Activated CD4-positive, alpha-beta T cell treated with anti-CD3 and anti-CD28 coated beads for 36 hours (primary cell): ENCODE measurements at regions not wholly inside any gene's neighbourhood (a gene's known extent, or its start where the extent isn't known, plus 50 kb on each side); places are given as distances from the start of the nearest gene placed in this dataset.

Source experiments
- ATAC-seq: fragments of 200-7000 bp; cut with Tn5 transposase; one replicate; pipeline ENCODE4 v1.10.0; 2021; ENCODE audit warnings: mild to moderate bottlenecking, moderate library complexity
- CTCF ChIA-PET: fragments of 350-600 bp; sonication (Branson Sonifier 250); formaldehyde crosslinking; loops from one replicate; lab custom pipeline; 2021; ENCODE audit warnings: antibody characterized with exemption; lab: Charles Lee
- POLR2A ChIA-PET: fragments of 350-600 bp; sonication (Branson Sonifier 250); formaldehyde crosslinking; loops from one replicate; lab custom pipeline; 2021; ENCODE audit warnings: antibody characterized with exemption, inconsistent platforms; lab: Charles Lee
- DNase-seq: peaks from one replicate; pipeline ENCODE4 v3.0.0-alpha.2; 2020
- H3K27ac Mint-ChIP-seq: one replicate; pipeline ENCODE4 v1.8.0; 2021; ENCODE audit warnings: mixed read lengths
- H3K27me3 Mint-ChIP-seq: one replicate; pipeline ENCODE4 v1.8.0; 2021; ENCODE audit warnings: mixed read lengths
- H3K36me3 Mint-ChIP-seq: one replicate; pipeline ENCODE4 v1.8.0; 2021; ENCODE audit warnings: low read depth, mixed read lengths
- H3K4me1 Mint-ChIP-seq: one replicate; pipeline ENCODE4 v1.8.0; 2021; ENCODE audit warnings: mixed read lengths
- H3K4me3 Mint-ChIP-seq: one replicate; pipeline ENCODE4 v1.8.0; 2021; ENCODE audit warnings: mild to moderate bottlenecking, moderate library complexity, mixed read lengths
- H3K9me3 Mint-ChIP-seq: one replicate; pipeline ENCODE4 v1.8.0; 2021; ENCODE audit warnings: low read depth, mixed read lengths
- intact Hi-C, 2 experiments: fragments of 100-400 bp; cut with DNase I in 1 of 2; cut with micrococcal nuclease in 1 of 2; formaldehyde crosslinking; loops; one replicate each; pipeline versions ENCODE4 v1.14.2 to v1.15.1; 2022 to 2024; cut with DNase I, micrococcal nuclease

DNA sequence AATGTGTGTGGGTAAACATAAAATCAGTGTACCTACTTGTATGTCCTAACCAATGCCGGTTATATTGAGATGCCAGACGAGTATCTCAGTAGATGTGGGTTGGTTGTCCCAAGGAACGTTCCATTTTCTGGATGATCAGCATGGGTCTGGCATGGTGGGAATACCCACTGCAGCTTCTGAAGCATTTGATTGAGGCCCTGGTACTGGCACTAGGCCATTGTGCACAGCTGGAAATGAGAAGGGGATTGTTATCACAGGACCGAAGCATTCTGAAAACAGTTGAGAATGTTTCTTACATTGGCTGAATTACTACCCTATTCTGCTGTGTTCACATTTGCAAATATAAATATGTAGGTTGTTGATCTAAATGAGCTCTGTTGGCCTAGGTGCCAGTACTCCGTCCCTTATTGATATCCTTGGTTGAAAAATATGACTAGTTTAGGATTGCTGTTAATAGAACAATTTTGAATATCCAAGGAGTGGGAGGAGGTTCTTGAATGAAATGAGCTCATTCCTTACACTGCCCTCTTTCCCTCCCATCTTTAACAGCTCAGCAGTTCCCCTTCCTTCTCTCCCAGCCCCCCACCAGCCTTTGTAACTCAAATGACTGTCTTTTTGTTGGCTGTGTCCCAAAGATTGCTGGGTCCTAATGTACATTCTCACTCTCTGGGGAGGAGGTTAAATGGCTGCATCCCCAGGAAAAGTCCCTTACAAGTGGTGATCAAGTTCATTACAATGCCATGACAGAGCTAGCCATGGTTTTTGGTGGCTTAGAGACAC, 293.3 kb upstream of the TPM1 start:
- Mint-ChIP-seq H3K4me3 (no peak overlapping the region), H3K4me1 (no peaks in the 10 kb centered on the region), H3K9me3 (no peaks in the 10 kb centered on the region), H3K27me3 (peaks cover 2% of the 10 kb centered on the region), H3K36me3 (no peaks in the 10 kb centered on the region), H3K27ac (no peak overlapping the region)
- CTCF ChIA-PET: interaction anchor here (1.2 kb wide), 1 partner anchor 9 kb away, joined by 3 read pairs; no protein-coding TSS in a partner anchor
- ATAC-seq: no peak
- POLR2A ChIA-PET: no interaction called here
- intact Hi-C loops: no loop called here
- no peak for DNase-seq

DNA sequence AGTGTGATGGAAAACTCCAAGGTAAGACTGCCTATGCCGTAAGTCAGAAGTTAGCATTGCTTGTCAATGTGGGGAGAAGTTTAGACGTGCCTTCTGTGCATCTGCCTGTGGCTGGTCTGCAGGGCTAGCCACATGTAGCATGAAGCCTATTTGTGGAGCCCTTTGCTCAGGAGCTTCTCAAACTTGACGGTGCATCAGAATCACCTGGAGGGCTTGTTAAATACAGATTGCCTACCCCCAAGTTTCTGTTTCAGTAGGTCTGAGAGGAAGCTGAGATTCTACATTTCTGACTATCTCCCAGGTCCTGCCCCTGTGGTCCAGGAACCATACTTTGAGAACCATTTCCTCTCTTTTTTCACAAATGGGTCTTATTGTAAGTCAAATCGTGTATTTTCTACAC, 292.1 kb upstream of the TPM1 start:
- intact Hi-C loops: no loop called here
- no peaks in the 10 kb centered on the region for H3K36me3 Mint-ChIP-seq
- no peak overlapping the region for H3K27ac Mint-ChIP-seq
- H3K9me3 Mint-ChIP-seq: no peaks in the 10 kb centered on the region
- H3K4me1 Mint-ChIP-seq: no peaks in the 10 kb centered on the region
- peaks cover 2% of the 10 kb centered on the region for H3K27me3 Mint-ChIP-seq
- ChIA-PET CTCF (interaction anchor here (0.6 to 1.9 kb wide), 3 partner anchors 8 to 340 kb away, joined by 3 to 8 read pairs (median 3); no protein-coding TSS in a partner anchor), POLR2A (interaction anchor here (0.6 kb wide), 1 partner anchor 8 kb away, joined by 3 read pairs; no protein-coding TSS in a partner anchor)
- DNase-seq: no peak
- no peak for ATAC-seq
- no peak overlapping the region for H3K4me3 Mint-ChIP-seq

DNA sequence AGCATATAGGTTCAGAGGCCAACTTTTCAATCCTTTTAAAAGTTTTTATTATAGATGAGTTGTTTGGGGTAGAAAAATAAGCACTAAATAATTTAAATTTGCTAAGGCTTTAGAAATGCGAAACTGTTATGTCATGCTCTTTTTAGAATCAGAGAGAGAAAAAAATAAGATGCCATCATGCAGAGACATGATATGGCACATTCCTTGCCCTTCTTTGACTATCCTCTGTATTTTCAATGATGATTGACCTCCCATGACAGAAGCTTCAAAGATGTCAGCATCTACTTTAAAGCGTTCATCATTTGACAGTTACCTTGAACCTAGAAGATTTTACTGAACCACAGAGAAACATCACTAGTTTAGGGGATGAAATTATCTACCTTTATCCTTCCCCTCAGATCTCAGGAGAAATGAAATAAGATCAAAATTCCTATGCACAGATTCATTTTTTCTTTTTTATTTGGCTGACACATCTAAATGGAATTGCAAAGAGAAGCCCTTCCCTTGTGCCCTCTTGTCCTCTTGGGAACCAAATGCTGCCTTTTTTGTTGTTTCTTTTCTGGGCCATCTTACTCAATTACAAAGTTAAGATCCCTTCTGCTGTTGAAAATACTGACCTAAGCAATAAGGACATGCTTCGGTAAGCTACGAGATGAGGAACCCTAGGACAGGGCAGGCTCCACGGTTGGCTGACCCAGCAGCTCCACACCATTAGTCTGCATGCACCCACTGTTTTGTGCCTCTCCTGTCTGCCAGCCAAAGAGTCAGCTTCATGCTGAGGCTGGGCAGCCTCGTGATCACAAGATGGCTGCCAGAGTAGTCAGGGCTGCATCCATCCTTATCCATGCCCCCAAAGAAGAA, 289.7 kb upstream of the TPM1 start:
- Mint-ChIP-seq H3K4me1 (no peaks in the 10 kb centered on the region), H3K9me3 (no peaks in the 10 kb centered on the region), H3K27ac (no peak overlapping the region), H3K27me3 (peaks cover 2% of the 10 kb centered on the region), H3K4me3 (no peak overlapping the region), H3K36me3 (no peaks in the 10 kb centered on the region)
- intact Hi-C loops: no loop called here
- ChIA-PET POLR2A (no interaction called here), CTCF (interaction anchor here (2.2 kb wide), 1 partner anchor 11 kb away, joined by 8 read pairs; no protein-coding TSS in a partner anchor)
- no peak for ATAC-seq
- DNase-seq: no peak

DNA sequence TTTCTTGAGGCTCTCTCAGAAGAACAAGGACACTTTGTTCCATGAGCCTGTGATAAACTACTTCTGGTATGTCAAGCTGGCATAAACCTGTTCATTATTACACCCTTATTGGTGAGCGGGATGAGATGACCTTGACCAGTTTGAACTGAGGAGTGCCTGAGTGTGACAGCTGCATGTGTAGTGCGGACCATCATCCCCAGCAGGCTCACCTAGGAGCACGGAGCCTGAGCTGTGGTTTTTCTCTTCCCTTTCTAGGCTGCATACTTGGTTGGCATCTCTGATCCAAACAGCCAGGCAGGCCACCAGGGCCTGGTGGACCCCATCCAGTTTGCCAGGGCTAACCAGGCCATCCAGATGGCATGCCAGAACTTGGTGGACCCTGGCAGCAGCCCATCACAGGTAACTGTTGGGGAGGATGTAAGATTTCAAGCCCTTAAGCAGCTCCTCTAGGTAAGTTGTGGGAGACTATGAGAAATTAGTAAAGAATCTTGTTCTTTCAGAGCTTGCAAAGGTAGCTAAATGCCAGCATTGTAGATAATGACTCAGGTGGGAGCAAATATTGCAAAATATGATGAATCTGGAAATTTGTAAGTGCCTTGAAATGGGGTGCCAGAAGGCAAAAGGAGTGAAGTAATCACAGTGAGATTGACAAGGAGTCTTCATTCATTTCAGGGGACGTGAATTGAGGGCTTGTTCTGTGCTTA, 288.9 kb upstream of the TPM1 start:
- no peak overlapping the region for H3K4me3 Mint-ChIP-seq
- DNase-seq (no peak), ATAC-seq (no peak)
- no peak overlapping the region for H3K27ac Mint-ChIP-seq
- peaks cover 2% of the 10 kb centered on the region for H3K27me3 Mint-ChIP-seq
- H3K36me3 Mint-ChIP-seq: no peaks in the 10 kb centered on the region
- ChIA-PET CTCF (interaction anchor here (2.2 kb wide), 1 partner anchor 11 kb away, joined by 8 read pairs; no protein-coding TSS in a partner anchor), POLR2A (no interaction called here)
- H3K9me3 Mint-ChIP-seq: no peaks in the 10 kb centered on the region
- no peaks in the 10 kb centered on the region for H3K4me1 Mint-ChIP-seq
- intact Hi-C loops: no loop called here

DNA sequence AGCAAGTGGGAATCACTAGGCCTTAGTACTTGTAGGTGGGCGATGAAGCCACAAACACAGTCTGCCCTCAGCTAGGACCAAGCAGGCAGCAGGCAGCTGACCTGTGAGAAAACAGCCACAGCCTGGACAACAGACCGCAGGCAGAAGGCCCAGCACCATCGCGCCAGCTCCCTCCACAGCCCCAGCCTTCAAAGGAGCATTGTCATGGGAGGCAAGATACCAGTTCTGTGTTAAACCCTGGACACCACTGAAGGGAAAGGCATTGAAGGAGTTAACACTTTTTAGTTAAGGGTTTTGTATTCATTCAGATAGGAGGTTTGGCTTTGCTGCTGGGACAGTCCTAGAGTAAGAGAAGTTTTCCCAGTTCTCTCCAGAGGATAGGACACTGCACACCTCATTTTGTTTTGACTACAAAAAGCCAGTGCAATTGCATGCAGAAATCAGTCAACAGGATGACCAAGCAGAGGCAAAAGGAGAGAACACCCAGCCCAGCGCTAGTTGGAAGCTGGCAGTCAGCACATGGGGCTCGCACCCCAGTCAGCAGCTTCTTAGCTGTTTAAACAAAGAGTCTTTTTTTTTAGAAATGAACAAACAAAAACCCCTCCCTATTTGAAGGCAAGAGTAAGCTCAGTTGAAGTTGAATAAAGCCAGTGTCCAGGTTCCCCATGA, 286.1 kb upstream of the TPM1 start:
- Mint-ChIP-seq H3K36me3 (no peaks in the 10 kb centered on the region), H3K27ac (no peak overlapping the region), H3K9me3 (no peaks in the 10 kb centered on the region), H3K4me3 (no peak overlapping the region), H3K27me3 (no peaks in the 10 kb centered on the region), H3K4me1 (no peaks in the 10 kb centered on the region)
- POLR2A ChIA-PET: no interaction called here
- CTCF ChIA-PET: interaction anchor here (0.8 to 1.5 kb wide), 2 partner anchors 14 to 922 kb away, joined by 4 read pairs; no protein-coding TSS in a partner anchor
- ATAC-seq (no peak), DNase-seq (no peak)
- intact Hi-C loops: no loop called here

DNA sequence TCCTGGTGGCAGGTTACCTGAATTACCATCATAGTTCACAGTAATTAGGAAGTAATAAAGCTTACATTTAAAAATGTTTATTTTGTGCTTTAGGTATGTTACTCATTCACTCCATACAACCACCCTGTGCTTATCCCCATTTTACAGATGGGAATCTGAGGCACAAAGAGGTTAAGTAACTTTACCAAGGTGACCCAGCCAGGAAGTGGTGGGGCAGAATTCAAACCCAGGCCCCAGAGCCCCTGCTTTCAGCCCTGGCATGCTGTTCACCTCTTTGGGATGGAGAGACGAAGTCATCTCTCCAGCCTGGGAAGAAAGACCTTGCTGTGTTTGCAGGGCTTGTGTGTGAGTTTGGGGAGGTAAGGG, 285.6 kb upstream of the TPM1 start:
- Mint-ChIP-seq H3K27ac (no peak overlapping the region), H3K4me1 (no peaks in the 10 kb centered on the region), H3K36me3 (no peaks in the 10 kb centered on the region), H3K9me3 (no peaks in the 10 kb centered on the region), H3K4me3 (no peak overlapping the region), H3K27me3 (no peaks in the 10 kb centered on the region)
- ChIA-PET CTCF (interaction anchor here (0.6 to 1.5 kb wide), 2 partner anchors 15 to 51 kb away, joined by 3 to 4 read pairs; no protein-coding TSS in a partner anchor), POLR2A (no interaction called here)
- intact Hi-C loops: no loop called here
- ATAC-seq: no peak
- DNase-seq: no peak

DNA sequence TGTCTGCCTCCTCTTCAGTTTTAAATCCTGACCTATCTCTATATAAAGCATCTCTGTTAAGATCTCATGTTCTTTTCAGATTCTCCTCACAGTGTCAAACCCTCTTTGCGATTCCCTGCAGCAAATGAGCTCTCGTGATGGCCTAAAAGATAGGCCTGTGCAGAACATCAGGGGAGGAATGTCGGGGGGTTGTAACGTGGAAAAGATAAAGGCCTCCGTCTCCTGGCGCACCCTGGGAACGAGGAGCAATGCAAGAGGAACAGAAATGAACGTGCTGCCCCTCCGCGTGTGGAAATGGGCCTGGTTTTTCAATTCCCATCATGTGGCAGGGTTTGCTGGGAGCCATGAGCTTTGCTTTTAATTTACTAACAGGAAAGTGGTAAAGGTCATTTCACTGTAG, 285.0 kb upstream of the TPM1 start:
- no peaks in the 10 kb centered on the region for H3K36me3 Mint-ChIP-seq
- H3K27me3 Mint-ChIP-seq: no peaks in the 10 kb centered on the region
- no peak overlapping the region for H3K27ac Mint-ChIP-seq
- no peaks in the 10 kb centered on the region for H3K9me3 Mint-ChIP-seq
- ChIA-PET POLR2A (no interaction called here), CTCF (interaction anchor here (0.6 to 1.5 kb wide), 2 partner anchors 15 to 50 kb away, joined by 3 to 4 read pairs; no protein-coding TSS in a partner anchor)
- no peak for DNase-seq
- no peak for ATAC-seq
- intact Hi-C loops: no loop called here
- H3K4me1 Mint-ChIP-seq: no peaks in the 10 kb centered on the region
- no peak overlapping the region for H3K4me3 Mint-ChIP-seq

DNA sequence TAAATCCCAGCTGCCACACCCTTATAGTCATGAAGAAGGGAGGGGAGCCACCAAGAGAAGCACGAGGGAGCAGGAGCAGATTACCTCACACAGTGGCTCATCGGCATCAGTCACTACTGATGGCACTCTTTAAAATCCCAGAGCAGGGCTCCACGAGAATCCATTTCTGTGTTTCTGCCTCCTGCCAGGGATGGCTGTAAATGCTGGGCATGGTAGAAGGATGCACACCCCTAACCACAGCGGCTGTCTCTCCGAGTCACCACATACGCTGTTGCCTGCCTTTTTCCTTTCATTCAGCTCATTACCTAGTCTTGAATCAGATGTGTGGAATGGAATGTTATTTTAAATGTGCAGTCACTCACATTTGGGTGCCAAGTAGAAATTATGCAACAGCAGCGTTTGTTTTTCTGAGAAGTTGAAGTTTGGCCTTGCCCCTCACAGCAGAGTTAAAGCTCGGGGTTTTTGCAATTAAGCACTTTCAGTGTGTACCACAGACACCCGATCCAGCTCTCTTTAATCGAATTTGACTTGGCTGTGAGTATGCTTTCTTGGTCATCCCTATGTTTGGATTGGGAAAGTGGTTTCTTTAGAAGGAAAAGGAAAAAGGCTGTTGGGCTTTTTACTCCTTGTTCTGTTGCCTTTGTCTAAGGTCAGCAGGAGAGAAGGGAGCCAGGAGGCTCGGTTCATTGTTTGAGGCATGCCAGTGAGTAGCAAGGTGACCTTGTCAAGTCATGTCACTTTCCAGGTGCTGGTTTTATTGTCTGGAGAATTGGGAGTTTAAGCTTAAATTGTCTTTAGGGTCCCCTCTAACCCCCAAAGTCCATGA, 284.2 kb upstream of the TPM1 start:
- H3K9me3 Mint-ChIP-seq: no peaks in the 10 kb centered on the region
- no peaks in the 10 kb centered on the region for H3K36me3 Mint-ChIP-seq
- POLR2A ChIA-PET: no interaction called here
- H3K27ac Mint-ChIP-seq: no peak overlapping the region
- no peak overlapping the region for H3K4me3 Mint-ChIP-seq
- H3K27me3 Mint-ChIP-seq: no peaks in the 10 kb centered on the region
- no peak for ATAC-seq
- CTCF ChIA-PET: interaction anchor here (0.6 to 1.2 kb wide), 2 partner anchors 10 to 308 kb away, joined by 3 read pairs; no protein-coding TSS in a partner anchor
- no peak for DNase-seq
- no peaks in the 10 kb centered on the region for H3K4me1 Mint-ChIP-seq
- intact Hi-C loops: no loop called here

DNA sequence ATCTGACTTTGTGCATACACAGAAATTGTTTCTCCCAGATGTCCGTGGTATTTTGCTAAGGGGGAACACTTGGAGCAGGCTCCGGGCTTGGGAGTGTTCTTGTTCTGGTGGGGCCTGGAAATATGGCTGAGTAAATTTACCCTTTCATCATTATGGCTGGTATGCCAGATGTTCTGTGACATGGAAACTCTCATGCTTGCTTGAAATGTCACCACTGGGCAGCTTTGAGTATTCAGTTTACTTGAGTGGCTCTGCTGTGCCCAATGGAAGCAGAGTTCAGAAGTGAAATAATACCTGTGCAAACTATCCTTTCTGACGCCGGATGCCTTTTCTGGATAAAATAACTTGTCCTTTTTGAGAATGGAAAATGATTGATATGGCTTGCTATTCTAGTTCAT, 283.6 kb upstream of the TPM1 start:
- no peak for ATAC-seq
- Mint-ChIP-seq H3K9me3 (no peaks in the 10 kb centered on the region), H3K4me3 (no peak overlapping the region), H3K4me1 (no peaks in the 10 kb centered on the region), H3K36me3 (no peaks in the 10 kb centered on the region), H3K27me3 (no peaks in the 10 kb centered on the region), H3K27ac (no peak overlapping the region)
- intact Hi-C loops: no loop called here
- CTCF ChIA-PET: interaction anchor here (1.1 to 1.2 kb wide), 2 partner anchors 10 to 17 kb away, joined by 3 to 4 read pairs; no protein-coding TSS in a partner anchor
- no peak for DNase-seq
- POLR2A ChIA-PET: no interaction called here

DNA sequence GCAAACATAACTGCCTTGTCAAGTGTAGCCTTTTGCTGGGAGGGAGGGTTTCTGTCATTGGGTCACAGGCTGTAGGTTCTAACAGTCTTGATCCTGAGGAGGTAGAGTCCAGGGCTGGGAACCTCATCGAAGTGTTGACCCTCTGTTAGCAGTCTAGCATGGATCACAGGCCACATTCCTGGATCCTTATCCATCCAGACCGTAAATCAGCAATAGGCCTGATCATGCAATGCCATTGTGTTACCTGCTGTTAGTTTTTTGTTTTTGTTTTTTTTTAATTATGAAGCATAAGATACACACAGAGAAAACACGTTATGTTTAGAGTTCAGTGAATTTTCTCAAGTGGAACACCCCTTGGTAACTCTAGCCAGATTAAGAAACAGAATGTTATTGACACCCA, 282.0 kb upstream of the TPM1 start:
- no peaks in the 10 kb centered on the region for H3K36me3 Mint-ChIP-seq
- ChIA-PET POLR2A (no interaction called here), CTCF (no interaction called here)
- no peaks in the 10 kb centered on the region for H3K9me3 Mint-ChIP-seq
- H3K27ac Mint-ChIP-seq: no peak overlapping the region
- no peaks in the 10 kb centered on the region for H3K4me1 Mint-ChIP-seq
- no peaks in the 10 kb centered on the region for H3K27me3 Mint-ChIP-seq
- no peak for DNase-seq
- no peak overlapping the region for H3K4me3 Mint-ChIP-seq
- intact Hi-C loops: no loop called here
- no peak for ATAC-seq
